Thymus (tissue), 11 donors: ENCODE measurements at regions not wholly inside any gene's neighbourhood (a gene's known extent, or its start where the extent isn't known, plus 50 kb on each side); places are given as distances from the start of the nearest gene placed in this dataset.
"Not testable (repeated sequence)": the region's sequence is repeated elsewhere in the genome, so short reads cannot be mapped to it uniquely, and the experiment has no call there.

ENCODE experiments used
- DNase-seq, 9 donors: peaks; one replicate each; pipeline ENCODE4 v3.0.0-alpha.2; 2013; ENCODE audit warnings: low spot score in 9 of 9, low read depth in 6 of 9, missing footprints in 1 of 9
- H3K27ac ChIP-seq, 2 donors: one replicate each; pipeline ENCODE4 v1.5.1; 2013; ENCODE audit warnings: control low read depth in 1 of 2, low read depth in 1 of 2, low read length in 1 of 2, mild to moderate bottlenecking in 1 of 2, moderate library complexity in 1 of 2
- H3K27me3 ChIP-seq, 2 donors: one replicate each; pipeline ENCODE4 v1.5.1; 2013; ENCODE audit warnings: low read length in 1 of 2; ENCODE audit not compliant: control insufficient read depth in 2 of 2, insufficient read depth in 1 of 2
- H3K36me3 ChIP-seq, 2 donors: one replicate each; pipeline ENCODE4 v1.5.1; 2013; ENCODE audit warnings: low read length in 1 of 2, mild to moderate bottlenecking in 1 of 2, moderate library complexity in 1 of 2; ENCODE audit not compliant: control insufficient read depth in 2 of 2, insufficient read depth in 2 of 2
- H3K4me1 ChIP-seq, 2 donors: one replicate each; pipeline ENCODE4 v1.5.1; 2013; ENCODE audit warnings: low read length in 2 of 2; ENCODE audit not compliant: control insufficient read depth in 2 of 2, insufficient read depth in 2 of 2
- H3K4me3 ChIP-seq, 2 donors: one replicate each; pipeline ENCODE4 v1.5.1; 2013; ENCODE audit warnings: low read length in 2 of 2, control low read depth in 1 of 2, mild to moderate bottlenecking in 1 of 2
- H3K9me3 ChIP-seq, 2 donors: one replicate each; pipeline ENCODE4 v1.5.1; 2013; ENCODE audit warnings: low read length in 1 of 2, mild to moderate bottlenecking in 1 of 2; ENCODE audit not compliant: control insufficient read depth in 2 of 2, insufficient read depth in 1 of 2
- WGBS: extraction: QIAGEN DNeasy Blood & Tissue Kit; methylation state at CpG from one replicate; pipeline ENCODE4 v1.1.7; 2013; 5-methylcytosine and 5-hydroxymethylcytosine counted together
- donor health status: healthy.

- Histone ChIP-seq H3K27me3 (no peaks in the 10 kb centered on the region), H3K27ac (no peak overlapping the region), H3K36me3 (no peaks in the 10 kb centered on the region), H3K4me1 (no peaks in the 10 kb centered on the region), H3K9me3 (no peaks in the 10 kb centered on the region), H3K4me3 (no peak overlapping the region)
- peak in 2 of 9 donors; percentile 18 to 20 for DNase-seq
- 54% methylated on average over 2 of the region's 2 CpGs for WGBS
Measured at GRCh38 chr19:27966390-27966816, 1246.5 kb downstream of the UQCRFS1 start.

DNA sequence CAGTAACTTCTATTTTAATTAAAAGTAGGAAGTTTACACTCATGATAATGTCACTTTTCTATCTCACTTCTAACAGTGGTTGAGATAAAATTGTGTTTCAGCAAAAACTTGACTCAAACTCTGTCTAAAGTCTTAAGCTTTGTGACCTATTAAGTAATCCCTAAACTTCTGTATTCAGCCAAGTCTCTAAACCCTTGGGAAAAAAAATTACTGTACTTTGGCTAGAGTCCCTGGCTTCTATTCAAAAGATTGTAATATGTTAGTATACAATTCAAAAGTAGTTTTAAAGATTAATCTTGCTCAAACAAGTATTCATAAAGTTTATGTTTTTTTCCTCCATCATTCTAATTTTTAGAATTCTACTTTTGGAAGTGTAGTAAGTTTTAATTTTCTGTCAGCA, 1248.8 kb downstream of the UQCRFS1 start:
- no peaks in the 10 kb centered on the region for H3K36me3 ChIP-seq
- no peak overlapping the region for H3K4me3 ChIP-seq
- no peaks in the 10 kb centered on the region for H3K4me1 ChIP-seq
- no peaks in the 10 kb centered on the region for H3K27me3 ChIP-seq
- no peak for DNase-seq
- no peak overlapping the region for H3K27ac ChIP-seq
- no peaks in the 10 kb centered on the region for H3K9me3 ChIP-seq

- no peak overlapping the region for H3K4me3 ChIP-seq
- no peaks in the 10 kb centered on the region for H3K4me1 ChIP-seq
- no peaks in the 10 kb centered on the region for H3K9me3 ChIP-seq
- H3K27me3 ChIP-seq = no peaks in the 10 kb centered on the region
- H3K36me3 ChIP-seq = no peaks in the 10 kb centered on the region
- H3K27ac ChIP-seq = no peak overlapping the region
- 80% methylated on average over 3 of the region's 3 CpGs for WGBS
- DNase-seq = no peak
Measured at GRCh38 chr19:27962264-27962663, 1250.7 kb downstream of the UQCRFS1 start.

GRCh38 chr19:27955485-27956480, 1257.2 kb downstream of the UQCRFS1 start:
- no peak for DNase-seq
- no peak overlapping the region for H3K27ac ChIP-seq
- no peaks in the 10 kb centered on the region for H3K27me3 ChIP-seq
- no peaks in the 10 kb centered on the region for H3K36me3 ChIP-seq
- H3K4me1 ChIP-seq = no peaks in the 10 kb centered on the region
- H3K4me3 ChIP-seq = no peak overlapping the region
- H3K9me3 ChIP-seq = no peaks in the 10 kb centered on the region
- WGBS = 78% methylated on average over 9 of the region's 9 CpGs

DNA sequence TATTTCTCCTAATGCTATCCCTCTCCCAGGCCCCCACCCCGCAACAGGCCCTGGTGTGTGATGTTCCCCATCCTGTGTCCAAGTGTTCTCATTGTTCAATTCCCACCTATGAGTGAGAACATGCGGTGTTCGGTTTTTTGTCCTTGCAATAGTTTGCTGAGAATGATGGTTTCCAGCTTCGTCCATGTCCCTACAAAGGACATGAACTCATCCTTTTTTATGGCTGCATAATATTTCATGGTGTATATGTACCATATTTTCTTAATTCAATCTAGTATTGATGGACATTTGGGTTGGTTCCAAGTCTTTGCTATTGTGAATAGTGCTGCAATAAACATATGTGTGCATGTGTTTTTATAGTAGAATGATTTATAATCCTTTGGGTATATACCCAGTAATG, 1270.3 kb downstream of the UQCRFS1 start:
- H3K27me3 ChIP-seq, H3K9me3 ChIP-seq, H3K36me3 ChIP-seq, DNase-seq, H3K4me3 ChIP-seq, H3K27ac ChIP-seq, H3K4me1 ChIP-seq: not testable (repeated sequence)
- 67% methylated on average over 4 of the region's 4 CpGs for WGBS

GRCh38 chr19:27936139-27936538, 1276.8 kb downstream of the UQCRFS1 start:
- Histone ChIP-seq H3K9me3 (peaks cover 0 to 7% of the 10 kb centered on the region in 2 donors), H3K4me1 (no peaks in the 10 kb centered on the region), H3K4me3 (no peak overlapping the region), H3K36me3 (no peaks in the 10 kb centered on the region), H3K27ac (no peak overlapping the region), H3K27me3 (no peaks in the 10 kb centered on the region)
- DNase-seq = no peak
- 64% methylated on average over 1 of the region's 1 CpG for WGBS

DNA sequence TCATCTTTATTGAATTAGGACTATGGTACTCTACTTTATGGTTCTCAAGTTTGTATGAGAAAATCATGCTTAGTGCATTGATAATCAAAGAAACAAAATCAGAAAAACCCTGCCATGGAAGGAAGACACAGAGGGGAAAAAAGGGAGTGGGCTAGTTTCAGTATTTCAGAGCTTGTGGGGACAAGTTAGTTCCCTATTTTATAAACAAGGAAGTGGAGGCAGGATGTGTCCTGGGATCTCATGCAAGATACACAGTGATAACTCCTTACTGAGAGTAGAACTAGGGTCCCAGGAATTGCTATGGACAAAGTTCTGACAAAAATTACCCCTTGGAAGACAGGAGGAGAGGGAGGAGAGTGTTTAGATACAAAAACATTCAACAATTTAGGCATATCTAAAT, 1277.3 kb downstream of the UQCRFS1 start:
- Histone ChIP-seq H3K4me1 (no peaks in the 10 kb centered on the region), H3K4me3 (no peak overlapping the region), H3K27me3 (no peaks in the 10 kb centered on the region), H3K27ac (no peak overlapping the region), H3K9me3 (peaks cover 0 to 7% of the 10 kb centered on the region in 2 donors), H3K36me3 (no peaks in the 10 kb centered on the region)
- DNase-seq = no peak

DNA sequence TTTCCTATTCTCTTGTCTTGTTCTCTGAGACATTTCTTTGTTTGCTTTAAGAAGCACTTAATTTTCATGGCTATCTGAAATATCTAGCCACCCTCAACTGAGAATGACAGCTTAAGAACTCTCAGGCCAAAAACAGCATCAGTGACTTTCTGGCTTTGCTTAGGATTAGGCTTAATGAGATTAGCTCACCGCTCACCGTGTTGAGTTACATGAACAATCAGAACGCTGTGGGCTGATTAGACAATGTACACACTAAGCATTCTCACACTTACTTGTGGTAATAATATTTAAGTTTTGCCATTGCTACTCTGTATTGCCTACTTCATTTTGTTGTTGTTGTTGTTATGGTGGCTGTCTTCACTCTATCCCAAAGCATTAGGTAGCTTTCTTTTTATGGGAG, 1283.6 kb downstream of the UQCRFS1 start:
- Histone ChIP-seq H3K27me3 (no peaks in the 10 kb centered on the region), H3K4me3 (no peak overlapping the region), H3K36me3 (no peaks in the 10 kb centered on the region), H3K4me1 (no peaks in the 10 kb centered on the region), H3K27ac (no peak overlapping the region), H3K9me3 (no peaks in the 10 kb centered on the region)
- 90% methylated on average over 3 of the region's 3 CpGs for WGBS
- no peak for DNase-seq

GRCh38 chr19:27925202-27925601, 1287.7 kb downstream of the UQCRFS1 start:
- Histone ChIP-seq H3K4me1 (no peaks in the 10 kb centered on the region), H3K4me3 (no peak overlapping the region), H3K27ac (no peak overlapping the region), H3K27me3 (no peaks in the 10 kb centered on the region), H3K9me3 (no peaks in the 10 kb centered on the region), H3K36me3 (no peaks in the 10 kb centered on the region)
- 84% methylated on average over 2 of the region's 2 CpGs for WGBS
- no peak for DNase-seq
